Spleen (tissue), 11 donors: ENCODE measurements at regions not wholly inside any gene's neighbourhood (a gene's known extent, or its start where the extent isn't known, plus 50 kb on each side); places are given as distances from the start of the nearest gene placed in this dataset.

ENCODE experiments used
- DNase-seq: peaks from one replicate; pipeline ENCODE4 v3.0.0-alpha.2; 2020
- H3K27ac ChIP-seq, 8 donors: fragments of 200-600 bp; sonication (generic) in 7 of 8; 1 replicate in 4 of 8; 2 replicates in 4 of 8; pipeline versions ENCODE4 v1.5.0 to v1.8.0; 2016 to 2021; ENCODE audit warnings: inconsistent platforms in 4 of 8, mild to moderate bottlenecking in 4 of 8, moderate library complexity in 1 of 8
- H3K27me3 ChIP-seq, 7 donors: fragments of 200-600 bp; sonication (generic) in 6 of 7; replicated peaks in 1 of 7; 1 replicate in 4 of 7; 2 replicates in 3 of 7; pipeline versions ENCODE4 v1.5.0 to v1.8.0; 2016 to 2021; ENCODE audit warnings: inconsistent platforms in 3 of 7, mild to moderate bottlenecking in 1 of 7
- H3K36me3 ChIP-seq, 6 donors: fragments of 200-600 bp; sonication (generic) in 5 of 6; 1 replicate in 4 of 6; 2 replicates in 2 of 6; pipeline versions ENCODE4 v1.5.0 to v1.8.0; 2016 to 2021; ENCODE audit warnings: inconsistent platforms in 2 of 6
- H3K4me1 ChIP-seq, 6 donors: fragments of 200-600 bp; sonication (generic) in 5 of 6; 1 replicate in 3 of 6; 2 replicates in 3 of 6; pipeline versions ENCODE4 v1.5.0 to v1.8.0; 2016 to 2021; ENCODE audit warnings: inconsistent platforms in 3 of 6
- H3K4me3 ChIP-seq, 8 donors: fragments of 200-600 bp; sonication (generic) in 7 of 8; 1 replicate in 4 of 8; 2 replicates in 4 of 8; pipeline versions ENCODE4 v1.5.0 to v1.8.0; 2016 to 2021; ENCODE audit warnings: inconsistent platforms in 4 of 8, mild to moderate bottlenecking in 4 of 8, moderate library complexity in 2 of 8
- H3K9me3 ChIP-seq, 8 donors: fragments of 200-600 bp; sonication (generic) in 7 of 8; 1 replicate in 4 of 8; 2 replicates in 4 of 8; pipeline versions ENCODE4 v1.5.0 to v1.8.0; 2016 to 2021; ENCODE audit warnings: inconsistent platforms in 4 of 8
- CTCF ChIP-seq, 11 experiments: fragments of 200-600 bp in 7 of 11; fragments of 450-650 bp in 4 of 11; sonication (generic) in 4 of 11; IDR thresholded peaks in 8 of 11; conservative IDR thresholded peaks in 3 of 11; 1 replicate in 7 of 11; 2 replicates in 4 of 11; pipeline versions ENCODE4 v1.4.0 to v1.8.0; 2016 to 2021; ENCODE audit warnings: antibody characterized with exemption in 11 of 11, inconsistent platforms in 4 of 11, mild to moderate bottlenecking in 1 of 11
- POLR2A ChIP-seq, 3 donors: fragments of 450-650 bp; IDR thresholded peaks; one replicate each; pipeline ENCODE4 v1.5.1; 2017; ENCODE audit warnings: antibody characterized with exemption in 3 of 3, mild to moderate bottlenecking in 1 of 3
- POLR2AphosphoS5 ChIP-seq, 3 donors: sonication (generic); formaldehyde crosslinking; IDR thresholded peaks; one replicate each; pipeline ENCODE4 v1.5.1; 2017; ENCODE audit warnings: antibody characterized with exemption in 3 of 3
- WGBS, 5 donors: extraction: QIAGEN DNeasy Blood & Tissue Kit in 3 of 5; methylation state at CpG; one replicate each; pipeline versions ENCODE4 v1.1.5 to v1.1.7; 2013 to 2018; 5-methylcytosine and 5-hydroxymethylcytosine counted together
- intact Hi-C: fragments of 100-400 bp; cut with DNase I; formaldehyde crosslinking; loops from one replicate; pipeline ENCODE4 v1.15.0; 2023; ENCODE audit warnings: low total_unique reads
- donor health status: healthy with polysubstance abuse.
- donor health status: DM: no; HTN: no; CAD: no; lungs with moderate emphysema.
- donor health status: DM: no; HTN: no; CAD: no.
- donor health status: Bipolar disorder and iron deficiency.
- donor health status: healthy.
- donor health status: DM: no; HTN: no; CAD: no.
- donor health status: DM: yes; HTN: yes; CAD: no.

- no peak overlapping the region for H3K4me3 ChIP-seq
- TF ChIP-seq POLR2AphosphoS5 (IDR thresholded peaks at IDR 0.05): no peak
- no peak for TF ChIP-seq POLR2A (IDR thresholded peaks at IDR 0.05)
- TF ChIP-seq CTCF (IDR thresholded peaks at IDR 0.05 in 8 of 11, conservative IDR thresholded peaks at IDR 0.05 in 3 of 11): no peak
- no peaks in the 10 kb centered on the region for H3K9me3 ChIP-seq
- H3K4me1 ChIP-seq: no peaks in the 10 kb centered on the region
- WGBS, 5 donors: 38 to 84% (median 77%) methylated on average over 2 to 5 of the region's 5 CpGs
- H3K36me3 ChIP-seq: no peaks in the 10 kb centered on the region
- intact Hi-C loops: no loop called here
- DNase-seq: no peak
- no peak overlapping the region for H3K27ac ChIP-seq
- peaks cover 0 to 19% (median 0%) of the 10 kb centered on the region in 7 donors for H3K27me3 ChIP-seq
These were observed 75.8 kb upstream of the ATP6AP2 start for GRCh38 chrX:40504801-40505605.

- DNase-seq: no peak
- H3K36me3 ChIP-seq: no peaks in the 10 kb centered on the region
- H3K9me3 ChIP-seq: no peaks in the 10 kb centered on the region
- no peak overlapping the region for H3K27ac ChIP-seq
- TF ChIP-seq CTCF (IDR thresholded peaks at IDR 0.05 in 8 of 11, conservative IDR thresholded peaks at IDR 0.05 in 3 of 11) (no peak), POLR2AphosphoS5 (IDR thresholded peaks at IDR 0.05) (no peak), POLR2A (IDR thresholded peaks at IDR 0.05) (no peak)
- no peaks in the 10 kb centered on the region for H3K4me1 ChIP-seq
- no peak overlapping the region for H3K4me3 ChIP-seq
- 93 to 96% (median 93%) methylated on average over 3 of the region's 3 CpGs for WGBS, 5 donors
- intact Hi-C loops: no loop called here
- peaks cover 0 to 22% (median 0%) of the 10 kb centered on the region in 7 donors for H3K27me3 ChIP-seq
These were observed 77.7 kb upstream of the ATP6AP2 start for GRCh38 chrX:40503094-40503493.

GRCh38 chrX:40502688-40503087 is 78.1 kb upstream of the ATP6AP2 start:
- peaks cover 0 to 22% (median 0%) of the 10 kb centered on the region in 7 donors for H3K27me3 ChIP-seq
- TF ChIP-seq POLR2A (IDR thresholded peaks at IDR 0.05) (no peak), POLR2AphosphoS5 (IDR thresholded peaks at IDR 0.05) (no peak), CTCF (IDR thresholded peaks at IDR 0.05 in 8 of 11, conservative IDR thresholded peaks at IDR 0.05 in 3 of 11) (no peak)
- H3K36me3 ChIP-seq: no peaks in the 10 kb centered on the region
- no peaks in the 10 kb centered on the region for H3K9me3 ChIP-seq
- H3K4me3 ChIP-seq: no peak overlapping the region
- no peaks in the 10 kb centered on the region for H3K4me1 ChIP-seq
- DNase-seq: no peak
- no peak overlapping the region for H3K27ac ChIP-seq
- intact Hi-C loops: no loop called here

GRCh38 chrX:40501164-40501855 is 79.5 kb upstream of the ATP6AP2 start:
- Histone ChIP-seq H3K27ac (no peak overlapping the region), H3K4me3 (no peak overlapping the region), H3K36me3 (no peaks in the 10 kb centered on the region), H3K9me3 (no peaks in the 10 kb centered on the region), H3K4me1 (no peaks in the 10 kb centered on the region), H3K27me3 (peaks cover 0 to 20% (median 0%) of the 10 kb centered on the region in 7 donors)
- TF ChIP-seq POLR2AphosphoS5 (IDR thresholded peaks at IDR 0.05) (no peak), CTCF (IDR thresholded peaks at IDR 0.05 in 8 of 11, conservative IDR thresholded peaks at IDR 0.05 in 3 of 11) (no peak), POLR2A (IDR thresholded peaks at IDR 0.05) (no peak)
- WGBS, 5 donors: 79 to 90% (median 88%) methylated on average over 8 to 11 of the region's 11 CpGs
- intact Hi-C loops: no loop called here
- no peak for DNase-seq
